ENCODE measurements at regions not wholly inside any gene's neighbourhood (a gene's known extent, or its start where the extent isn't known, plus 50 kb on each side); places are given as distances from the start of the nearest gene placed in this dataset.

GRCh38 chr10:47178537-47179290 is 121.3 kb upstream of the GDF10 start:
- no peak for TF ChIP-seq CTCF (IDR thresholded peaks at IDR 0.05; ENCODE audit: low read depth, low read length)
- DNase-seq (ENCODE audit: extremely low read depth, low read depth), result no peak

GRCh38 chr10:47179291-47179647 is 120.7 kb upstream of the GDF10 start:
- DNase-seq (ENCODE audit: extremely low read depth, low read depth), result no peak
- TF ChIP-seq CTCF (IDR thresholded peaks at IDR 0.05; ENCODE audit: low read depth, low read length), result no peak

- no peak for TF ChIP-seq CTCF (IDR thresholded peaks at IDR 0.05; ENCODE audit: low read depth, low read length)
- DNase-seq (ENCODE audit: extremely low read depth, low read depth), result no peak
Observed at GRCh38 chr10:47181052-47181849, 118.7 kb upstream of the GDF10 start.

- no peak for DNase-seq (ENCODE audit: extremely low read depth, low read depth)
- TF ChIP-seq CTCF (IDR thresholded peaks at IDR 0.05; ENCODE audit: low read depth, low read length), result no peak
Observed at GRCh38 chr10:47182934-47183703, 116.9 kb upstream of the GDF10 start.

- no peak for TF ChIP-seq CTCF (IDR thresholded peaks at IDR 0.05; ENCODE audit: low read depth, low read length)
- no peak for DNase-seq (ENCODE audit: extremely low read depth, low read depth)
Observed at GRCh38 chr10:47183704-47184041, 116.3 kb upstream of the GDF10 start.

GRCh38 chr10:47184273-47184672 is 115.7 kb upstream of the GDF10 start:
- DNase-seq (ENCODE audit: extremely low read depth, low read depth), result no peak
- no peak for TF ChIP-seq CTCF (IDR thresholded peaks at IDR 0.05; ENCODE audit: low read depth, low read length)

Data from AG09319 (cell line).